ENCODE measurements at regions not wholly inside any gene's neighbourhood (a gene's known extent, or its start where the extent isn't known, plus 50 kb on each side); places are given as distances from the start of the nearest gene placed in this dataset.

- Histone ChIP-seq H3K36me3 (no peaks in the 10 kb centered on the region), H3K27ac (no peak overlapping the region), H3K27me3 (no peaks in the 10 kb centered on the region), H3K4me3 (no peak overlapping the region), H3K4me1 (no peaks in the 10 kb centered on the region), H3K9me3 (no peaks in the 10 kb centered on the region)
- TF ChIP-seq, protein P1, sequence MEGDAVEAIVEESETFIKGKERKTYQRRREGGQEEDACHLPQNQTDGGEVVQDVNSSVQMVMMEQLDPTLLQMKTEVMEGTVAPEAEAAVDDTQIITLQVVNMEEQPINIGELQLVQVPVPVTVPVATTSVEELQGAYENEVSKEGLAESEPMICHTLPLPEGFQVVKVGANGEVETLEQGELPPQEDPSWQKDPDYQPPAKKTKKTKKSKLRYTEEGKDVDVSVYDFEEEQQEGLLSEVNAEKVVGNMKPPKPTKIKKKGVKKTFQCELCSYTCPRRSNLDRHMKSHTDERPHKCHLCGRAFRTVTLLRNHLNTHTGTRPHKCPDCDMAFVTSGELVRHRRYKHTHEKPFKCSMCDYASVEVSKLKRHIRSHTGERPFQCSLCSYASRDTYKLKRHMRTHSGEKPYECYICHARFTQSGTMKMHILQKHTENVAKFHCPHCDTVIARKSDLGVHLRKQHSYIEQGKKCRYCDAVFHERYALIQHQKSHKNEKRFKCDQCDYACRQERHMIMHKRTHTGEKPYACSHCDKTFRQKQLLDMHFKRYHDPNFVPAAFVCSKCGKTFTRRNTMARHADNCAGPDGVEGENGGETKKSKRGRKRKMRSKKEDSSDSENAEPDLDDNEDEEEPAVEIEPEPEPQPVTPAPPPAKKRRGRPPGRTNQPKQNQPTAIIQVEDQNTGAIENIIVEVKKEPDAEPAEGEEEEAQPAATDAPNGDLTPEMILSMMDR (IDR thresholded peaks at IDR 0.05) = no peak
- no peak for TF ChIP-seq EP300 (IDR thresholded peaks at IDR 0.05)
- no peak for TF ChIP-seq POLR2AphosphoS5 (IDR thresholded peaks at IDR 0.05)
- no peak for TF ChIP-seq POLR2A (IDR thresholded peaks at IDR 0.05)
- DNase-seq = no peak
- ATAC-seq (ENCODE audit: low FRiP score in 2 of 2) = no peak
These were observed 561.3 kb downstream of the IRX1 start for GRCh38 chr5:4156889-4157288.

DNA sequence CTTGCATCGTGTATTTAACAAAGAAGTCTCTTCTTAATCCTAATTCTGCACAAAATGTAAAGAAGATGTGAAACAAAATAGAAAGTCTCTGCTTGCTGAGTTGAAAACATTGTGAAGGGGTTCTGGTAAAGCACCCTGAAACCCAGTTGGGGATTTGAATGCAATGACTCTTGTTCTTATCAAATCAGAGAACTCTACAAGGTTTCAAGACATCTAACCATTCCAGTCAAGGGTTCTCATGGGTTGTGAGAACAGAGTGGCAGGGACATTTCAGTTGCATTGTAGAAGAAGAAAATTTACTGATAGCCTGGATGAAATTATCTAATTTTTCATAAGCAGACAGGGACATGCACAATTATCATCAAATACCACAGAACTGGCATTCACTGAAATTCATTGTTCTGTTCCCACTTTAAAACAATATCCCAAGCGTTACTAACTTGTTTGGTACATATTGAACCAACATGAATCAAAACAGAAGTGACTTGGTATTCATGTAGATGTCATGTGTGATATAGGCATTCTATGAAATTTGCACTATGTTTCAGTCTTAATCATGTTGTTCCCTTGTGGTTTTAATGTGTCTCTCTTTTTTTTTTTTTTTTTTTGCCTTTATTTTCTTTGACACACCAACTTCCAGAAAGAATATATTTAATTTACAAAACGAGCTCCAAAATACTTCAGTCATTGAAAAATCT, 563.3 kb downstream of the IRX1 start:
- 67 to 69% methylated on average over 3 of the region's 3 CpGs for WGBS, 2 donors
- DNase-seq = no peak
- no peaks in the 10 kb centered on the region for H3K9me3 ChIP-seq
- ATAC-seq (ENCODE audit: low FRiP score in 2 of 2) = no peak
- H3K27me3 ChIP-seq = no peaks in the 10 kb centered on the region
- TF ChIP-seq, protein P1 (IDR thresholded peaks at IDR 0.05) = no peak
- no peak for TF ChIP-seq POLR2A (IDR thresholded peaks at IDR 0.05)
- TF ChIP-seq POLR2AphosphoS5 (IDR thresholded peaks at IDR 0.05) = no peak
- TF ChIP-seq EP300 (IDR thresholded peaks at IDR 0.05) = no peak
- no peak overlapping the region for H3K27ac ChIP-seq
- H3K36me3 ChIP-seq = no peaks in the 10 kb centered on the region
- H3K4me1 ChIP-seq = no peaks in the 10 kb centered on the region
- no peak overlapping the region for H3K4me3 ChIP-seq

DNA sequence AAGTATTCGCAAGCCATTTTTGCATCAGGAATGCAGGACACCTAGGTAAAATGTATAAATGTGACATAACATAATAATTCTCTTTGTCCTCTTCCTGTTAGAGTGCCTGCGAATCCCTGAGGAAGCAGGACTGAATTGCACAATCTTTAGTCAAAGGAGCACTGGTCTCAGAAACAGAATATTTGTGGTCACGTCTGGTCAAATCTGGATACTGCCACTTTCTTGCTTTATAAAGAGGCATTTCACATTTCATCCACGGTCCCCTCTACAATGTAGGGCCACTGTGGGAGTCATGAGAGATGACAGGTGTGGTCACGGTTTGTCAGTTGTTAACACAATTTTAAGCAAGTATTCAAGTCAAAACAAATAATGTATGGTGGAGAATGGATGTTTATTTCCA, 564.0 kb downstream of the IRX1 start:
- Histone ChIP-seq H3K36me3 (no peaks in the 10 kb centered on the region), H3K27ac (no peak overlapping the region), H3K4me1 (no peaks in the 10 kb centered on the region), H3K27me3 (no peaks in the 10 kb centered on the region), H3K9me3 (no peaks in the 10 kb centered on the region), H3K4me3 (no peak overlapping the region)
- TF ChIP-seq POLR2A (IDR thresholded peaks at IDR 0.05) = no peak
- TF ChIP-seq, protein P1 (IDR thresholded peaks at IDR 0.05) = no peak
- no peak for TF ChIP-seq POLR2AphosphoS5 (IDR thresholded peaks at IDR 0.05)
- TF ChIP-seq EP300 (IDR thresholded peaks at IDR 0.05) = no peak
- no peak for DNase-seq
- 72 to 83% methylated on average over 5 of the region's 5 CpGs for WGBS, 2 donors
- ATAC-seq (ENCODE audit: low FRiP score in 2 of 2) = no peak

- no peak for DNase-seq
- Histone ChIP-seq H3K36me3 (no peaks in the 10 kb centered on the region), H3K4me3 (no peak overlapping the region), H3K4me1 (no peaks in the 10 kb centered on the region), H3K27me3 (no peaks in the 10 kb centered on the region), H3K9me3 (no peaks in the 10 kb centered on the region), H3K27ac (no peak overlapping the region)
- ATAC-seq (ENCODE audit: low FRiP score in 2 of 2) = no peak
- WGBS, 2 donors = 86 to 92% methylated on average over 6 of the region's 6 CpGs
- TF ChIP-seq POLR2A (IDR thresholded peaks at IDR 0.05) = no peak
- TF ChIP-seq, protein P1 (IDR thresholded peaks at IDR 0.05) = no peak
- no peak for TF ChIP-seq EP300 (IDR thresholded peaks at IDR 0.05)
- no peak for TF ChIP-seq POLR2AphosphoS5 (IDR thresholded peaks at IDR 0.05)
These were observed 568.5 kb downstream of the IRX1 start for GRCh38 chr5:4164167-4164566.

DNA sequence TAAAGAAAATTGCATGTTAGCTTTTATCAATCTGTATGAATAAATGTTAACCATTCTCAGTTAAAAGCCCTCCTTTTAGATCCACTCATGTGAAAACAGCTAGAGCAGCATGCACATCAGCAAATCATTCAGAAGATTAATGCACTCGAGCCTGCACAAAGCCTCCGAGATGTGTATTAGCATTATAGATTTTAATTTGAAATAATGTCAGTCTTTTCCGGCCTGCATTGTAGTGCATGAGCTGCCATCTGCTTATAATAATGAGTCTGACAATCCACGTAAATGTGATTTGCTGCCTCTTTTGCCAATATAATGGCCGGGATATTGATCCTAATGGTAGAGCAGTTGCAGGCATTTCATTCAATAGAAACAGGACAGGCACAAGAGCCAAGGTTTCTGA, 585.1 kb downstream of the IRX1 start:
- Histone ChIP-seq H3K4me1 (no peaks in the 10 kb centered on the region), H3K9me3 (peaks cover 0 to 7% (median 2%) of the 10 kb centered on the region in 4 donors), H3K27ac (no peak overlapping the region), H3K36me3 (no peaks in the 10 kb centered on the region), H3K4me3 (no peak overlapping the region), H3K27me3 (no peaks in the 10 kb centered on the region)
- no peak for TF ChIP-seq POLR2AphosphoS5 (IDR thresholded peaks at IDR 0.05)
- ATAC-seq (ENCODE audit: low FRiP score in 2 of 2) (no peak), DNase-seq (no peak)
- 78 to 90% methylated on average over 5 of the region's 5 CpGs for WGBS, 2 donors
